H1 (cell line): ENCODE measurements at regions not wholly inside any gene's neighbourhood (a gene's known extent, or its start where the extent isn't known, plus 50 kb on each side); places are given as distances from the start of the nearest gene placed in this dataset.

ENCODE experiments used
- CTCF ChIA-PET: fragments of 300-600 bp; sonication (Branson Sonifier 250); formaldehyde crosslinking; loops from one replicate; lab custom pipeline; 2021; ENCODE audit not compliant: partially characterized antibody; lab: Charles Lee
- POLR2A ChIA-PET: fragments of 300-600 bp; sonication (Branson Sonifier 250); formaldehyde crosslinking; loops from one replicate; lab custom pipeline; 2021; ENCODE audit warnings: inconsistent platforms; ENCODE audit not compliant: partially characterized antibody; lab: Charles Lee
- DNase-seq, 2 experiments: peaks; one replicate each; pipeline versions ENCODE4 v3.0.0 to v3.0.0-alpha.2; 2010 to 2022; ENCODE audit warnings: low spot score in 2 of 2, low read depth in 1 of 2, mixed read lengths in 1 of 2
- FAIRE-seq: peaks from 2 replicates; lab custom pipeline; 2011; peaks lifted over from hg19 to GRCh38; lab: Jason Lieb, UNC
- H2AFZ ChIP-seq: 2 replicates; pipeline ENCODE4 v1.8.1; 2012; ENCODE audit warnings: low read length, inconsistent platforms
- H2AK5ac ChIP-seq: 2 replicates; pipeline ENCODE4 v1.6.1; 2013; ENCODE audit warnings: low read depth, low read length
- H2BK120ac ChIP-seq: replicated peaks from 2 replicates; pipeline ENCODE3; 2013; ENCODE audit warnings: low read depth, low read length, inconsistent platforms
- H2BK12ac ChIP-seq: 2 replicates; pipeline ENCODE4 v1.6.1; 2013; ENCODE audit warnings: low read depth, low read length
- H2BK15ac ChIP-seq: 2 replicates; pipeline ENCODE4 v1.6.1; 2013; ENCODE audit warnings: low read length
- H2BK20ac ChIP-seq: 2 replicates; pipeline ENCODE4 v1.6.1; 2013; ENCODE audit warnings: low read length
- H2BK5ac ChIP-seq: 2 replicates; pipeline ENCODE4 v1.6.1; 2013; ENCODE audit warnings: low read depth, low read length
- H3K14ac ChIP-seq: 2 replicates; pipeline ENCODE4 v1.6.1; 2013; ENCODE audit warnings: inconsistent platforms; ENCODE audit not compliant: insufficient read length
- H3K18ac ChIP-seq: 2 replicates; pipeline ENCODE4 v1.6.1; 2013; ENCODE audit warnings: low read length; ENCODE audit errors: extremely low read depth
- H3K23ac ChIP-seq: 2 replicates; pipeline ENCODE4 v1.6.1; 2013; ENCODE audit warnings: inconsistent platforms; ENCODE audit not compliant: insufficient read length
- H3K23me2 ChIP-seq: 2 replicates; pipeline ENCODE4 v1.6.1; 2013; ENCODE audit warnings: low read depth, low read length
- H3K27ac ChIP-seq: 2 replicates; pipeline ENCODE4 v1.6.1; 2011; ENCODE audit warnings: low read depth, low read length, inconsistent platforms
- H3K27me3 ChIP-seq, 4 experiments: replicated peaks in 1 of 4; 1 replicate in 1 of 4; 2 replicates in 3 of 4; pipeline versions ENCODE4 v1.6.1 to v1.8.1; 2011 to 2013; ENCODE audit warnings: low read length in 3 of 4, mild to moderate bottlenecking in 3 of 4, inconsistent platforms in 2 of 4, mixed read lengths in 2 of 4, moderate library complexity in 1 of 4; ENCODE audit not compliant: control insufficient read depth in 3 of 4, insufficient read depth in 3 of 4; ENCODE audit errors: extremely low read depth in 1 of 4
- H3K36me3 ChIP-seq, 4 experiments: 2 replicates each; pipeline versions ENCODE4 v1.6.1 to v1.8.1; 2011 to 2013; ENCODE audit warnings: mild to moderate bottlenecking in 4 of 4, low read length in 3 of 4, moderate library complexity in 2 of 4, control low read depth in 1 of 4, inconsistent platforms in 1 of 4; ENCODE audit not compliant: insufficient read depth in 4 of 4, control insufficient read depth in 2 of 4
- H3K4ac ChIP-seq: replicated peaks from 2 replicates; pipeline ENCODE3; 2013; ENCODE audit warnings: low read length, low read depth, mixed read lengths, inconsistent platforms; ENCODE audit not compliant: insufficient read length
- H3K4me1 ChIP-seq, 4 experiments: replicated peaks in 1 of 4; 1 replicate in 1 of 4; 2 replicates in 3 of 4; pipeline versions ENCODE4 v1.6.1 to v1.8.1; 2011 to 2013; ENCODE audit warnings: low read length in 3 of 4, inconsistent platforms in 2 of 4, mixed read lengths in 1 of 4; ENCODE audit not compliant: insufficient read depth in 4 of 4, control insufficient read depth in 3 of 4
- H3K4me2 ChIP-seq, 2 experiments: 2 replicates each; pipeline versions ENCODE4 v1.6.1 to v1.8.1; 2011 to 2013; ENCODE audit warnings: low read depth in 2 of 2, low read length in 2 of 2, control low read depth in 1 of 2, inconsistent platforms in 1 of 2, mild to moderate bottlenecking in 1 of 2; ENCODE audit not compliant: insufficient read depth in 1 of 2
- H3K4me3 ChIP-seq, 4 experiments: fragments of 200-600, 300-600 bp in 1 of 4; sonication (generic), shearing (Covaris generic), sonication (Bioruptor Twin) in 1 of 4; 2 replicates each; pipeline versions ENCODE4 v1.5.1 to v1.8.1; 2011 to 2016; ENCODE audit warnings: low read length in 4 of 4, low read depth in 3 of 4, control low read depth in 2 of 4, inconsistent platforms in 2 of 4, mild to moderate bottlenecking in 2 of 4, mixed read lengths in 1 of 4, moderate library complexity in 1 of 4; ENCODE audit not compliant: insufficient read depth in 2 of 4; ENCODE audit errors: extremely low read depth in 1 of 4
- H3K56ac ChIP-seq: replicated peaks from 2 replicates; pipeline ENCODE3; 2013; ENCODE audit warnings: low read depth, mild to moderate bottlenecking, mixed read lengths, low read length, inconsistent platforms; ENCODE audit not compliant: insufficient read length
- H3K79me1 ChIP-seq: 2 replicates; pipeline ENCODE4 v1.6.1; 2013; ENCODE audit warnings: low read depth, low read length, control low read depth
- H3K79me2 ChIP-seq, 2 experiments: 2 replicates each; pipeline versions ENCODE4 v1.6.1 to v1.8.1; 2012 to 2013; ENCODE audit warnings: low read length in 2 of 2, mild to moderate bottlenecking in 2 of 2, inconsistent platforms in 1 of 2; ENCODE audit not compliant: insufficient read depth in 2 of 2, control insufficient read depth in 1 of 2
- H3K9ac ChIP-seq, 4 experiments: replicated peaks in 1 of 4; 1 replicate in 1 of 4; 2 replicates in 3 of 4; pipeline versions ENCODE4 v1.6.1 to v1.8.1; 2011 to 2013; ENCODE audit warnings: low read depth in 3 of 4, low read length in 3 of 4, control low read depth in 2 of 4, mild to moderate bottlenecking in 2 of 4, moderate library complexity in 2 of 4, inconsistent platforms in 1 of 4; ENCODE audit errors: extremely low read depth in 1 of 4
- H3K9me3 ChIP-seq, 2 experiments: 2 replicates each; pipeline versions ENCODE4 v1.6.1 to v1.8.1; 2012 to 2013; ENCODE audit warnings: mild to moderate bottlenecking in 2 of 2, moderate library complexity in 2 of 2, control low read depth in 1 of 2, inconsistent platforms in 1 of 2, low read depth in 1 of 2, low read length in 1 of 2, mixed read lengths in 1 of 2; ENCODE audit not compliant: insufficient read depth in 2 of 2
- H4K20me1 ChIP-seq, 2 experiments: replicated peaks in 1 of 2; 2 replicates each; pipeline versions ENCODE3 to v1.8.1; 2011 to 2013; ENCODE audit warnings: inconsistent platforms in 2 of 2, low read length in 2 of 2, mild to moderate bottlenecking in 1 of 2; ENCODE audit not compliant: insufficient read depth in 2 of 2, control insufficient read depth in 1 of 2
- H4K5ac ChIP-seq: 2 replicates; pipeline ENCODE4 v1.6.1; 2013; ENCODE audit warnings: low read length, low read depth, mixed read lengths, inconsistent platforms; ENCODE audit not compliant: insufficient read length
- H4K8ac ChIP-seq: 2 replicates; pipeline ENCODE4 v1.8.0; 2013; ENCODE audit warnings: mild to moderate bottlenecking, moderate library complexity, low read length, inconsistent platforms; ENCODE audit not compliant: insufficient read depth; ENCODE audit errors: extremely low read depth
- H4K91ac ChIP-seq: replicated peaks from 2 replicates; pipeline ENCODE3; 2013; ENCODE audit warnings: low read length, mixed read lengths, inconsistent platforms; ENCODE audit not compliant: insufficient read length
- CREB1 ChIP-seq: IDR thresholded peaks from 2 replicates; pipeline ENCODE4 v1.6.1; 2012; ENCODE audit warnings: inconsistent platforms
- RFX5 ChIP-seq: IDR thresholded peaks from 2 replicates; pipeline ENCODE4 v1.6.1; 2011; ENCODE audit warnings: low read depth, low read length, improper control_type of control experiment, borderline replicate concordance
- RXRA ChIP-seq: IDR thresholded peaks from 2 replicates; pipeline ENCODE4 v1.6.1; 2011; ENCODE audit warnings: low read depth, mild to moderate bottlenecking, low read length, moderate library complexity; ENCODE audit not compliant: insufficient read depth
- WGBS, 2 experiments: shearing (Covaris generic) in 1 of 2; methylation state at CpG; one replicate each; pipeline versions ENCODE4 v1.1.6 to v1.1.7; 2013 to 2015; ENCODE audit warnings: low lambda C conversion rate in 2 of 2, mixed read lengths in 2 of 2, inconsistent platforms in 1 of 2, low coverage in 1 of 2, missing lambda C conversion rate in 1 of 2; ENCODE audit not compliant: insufficient replicate concordance in 2 of 2, insufficient coverage in 1 of 2, insufficient read length in 1 of 2; ENCODE audit errors: extremely low coverage in 1 of 2, missing lambda C conversion rate in 1 of 2; 5-methylcytosine and 5-hydroxymethylcytosine counted together

DNA sequence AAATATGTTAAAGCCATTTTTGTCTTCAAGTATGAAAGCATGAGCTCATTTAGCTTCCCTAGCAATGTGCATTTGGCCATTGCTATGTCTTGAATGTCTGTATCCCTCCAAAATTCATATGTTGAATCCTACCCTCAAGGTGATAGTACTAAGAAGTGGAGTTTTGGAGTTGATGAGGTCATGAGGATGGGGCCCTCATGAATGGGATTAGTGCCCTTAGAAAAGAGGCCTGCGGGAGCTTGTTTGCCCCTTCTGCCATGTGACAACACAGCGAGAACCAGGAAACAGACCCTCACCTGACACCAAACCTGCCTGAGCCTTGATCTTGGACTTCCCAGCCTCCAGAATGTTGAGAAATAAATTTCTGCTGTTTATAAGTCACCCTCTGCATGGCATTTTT lies 61.3 kb upstream of the UCN3 start:
- ChIA-PET CTCF (interaction anchor here (0.6 to 1.7 kb wide), 3 partner anchors 131 to 453 kb away, joined by 3 to 5 read pairs (median 3); no protein-coding TSS in a partner anchor), POLR2A (interaction anchor here (0.6 kb wide), 1 partner anchor 334 kb away, joined by 3 read pairs; no protein-coding TSS in a partner anchor)
- Histone ChIP-seq H4K8ac (no peak overlapping the region), H3K36me3 (no peaks in the 10 kb centered on the region), H2BK20ac (no peak overlapping the region), H4K91ac (no peak overlapping the region), H3K14ac (no peak overlapping the region), H3K27ac (no peak overlapping the region), H2AFZ (no peak overlapping the region), H2BK5ac (no peak overlapping the region), H4K5ac (no peak overlapping the region), H3K79me1 (no peaks in the 10 kb centered on the region), H3K9me3 (0 out of 4 replicates have a peak, but pooled peaks cover 0 to 5% of the 10 kb centered on the region in 2 experiments), H2BK15ac (no peak overlapping the region), H3K18ac (no peak overlapping the region), H2AK5ac (no peak overlapping the region), H3K23ac (no peak overlapping the region), H3K23me2 (no peaks in the 10 kb centered on the region), H2BK12ac (no peak overlapping the region), H2BK120ac (no peak overlapping the region), H4K20me1 (no peaks in the 10 kb centered on the region), H3K79me2 (no peaks in the 10 kb centered on the region), H3K27me3 (no peaks in the 10 kb centered on the region), H3K4me2 (no peak overlapping the region), H3K9ac (no peak overlapping the region), H3K4me3 (no peak overlapping the region), H3K4me1 (no peaks in the 10 kb centered on the region), H3K56ac (no peak overlapping the region), H3K4ac (no peak overlapping the region)
- DNase-seq (no peak), FAIRE-seq (no peak)
- 74% methylated on average over 2 of the region's 2 CpGs; no CpG with 5 or more reads in 1 of the 2 experiments for WGBS, 2 experiments
- TF ChIP-seq RFX5 (no peak), RXRA (no peak), CREB1 (no peak)
